A673 (cell line): ENCODE measurements at regions not wholly inside any gene's neighbourhood (a gene's known extent, or its start where the extent isn't known, plus 50 kb on each side); places are given as distances from the start of the nearest gene placed in this dataset.

Experiments used
- CTCF ChIP-seq: fragments of 300-800, 200-600 bp; sonication (generic); conservative IDR thresholded peaks from 2 replicates; pipeline ENCODE4 v1.5.1; 2017; ENCODE audit warnings: low read depth, mild to moderate bottlenecking, antibody characterized with exemption, low read length, moderate library complexity, mixed read lengths
- EZH2 ChIP-seq: fragments of 200-600 bp; sonication (generic); IDR thresholded peaks from 2 replicates; pipeline ENCODE4 v1.6.1; 2017; ENCODE audit warnings: borderline replicate concordance, low read depth, mild to moderate bottlenecking, mixed read lengths, antibody characterized with exemption, low read length; ENCODE audit not compliant: poor library complexity, severe bottlenecking

DNA sequence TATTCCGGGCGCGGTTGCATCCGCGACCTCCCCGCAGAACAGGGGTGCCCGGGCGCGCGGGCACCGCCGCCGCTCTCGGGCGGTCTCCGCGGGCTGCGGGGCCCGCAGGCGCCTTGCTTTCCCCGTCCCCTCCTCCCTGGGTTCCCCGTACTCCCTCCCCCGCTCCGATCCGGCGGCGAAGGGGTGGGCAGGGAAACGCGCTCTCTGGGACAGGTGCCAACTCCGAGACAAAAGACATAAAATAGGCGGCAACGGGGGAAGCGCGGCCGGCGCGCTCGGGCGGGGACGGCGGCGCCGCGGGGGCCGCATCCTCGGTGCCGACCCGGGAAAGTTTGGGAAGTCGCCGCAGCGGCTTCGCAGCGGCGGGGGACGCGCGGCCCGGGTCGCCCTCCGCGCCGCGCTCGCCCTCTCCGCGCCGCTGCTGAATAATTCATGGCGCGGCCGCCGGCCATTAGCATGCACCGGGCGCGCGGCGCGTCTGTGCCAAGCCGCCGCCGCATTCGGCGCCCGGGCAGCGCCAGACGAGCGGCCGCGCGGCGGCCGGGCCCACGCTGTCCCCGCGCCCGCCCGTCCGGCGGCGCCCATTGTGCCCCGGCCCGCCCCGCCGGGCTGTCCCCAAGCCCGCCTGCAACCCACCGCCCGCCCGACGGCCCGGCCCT, 78.7 kb upstream of the PPARA start:
- TF ChIP-seq CTCF (no peak), EZH2 (no peak)
